Activated CD4-positive, alpha-beta T cell treated with anti-CD3 and anti-CD28 coated beads, Interleukin-2, amount 50 U/mL, for 4 hours (primary cell): ENCODE measurements at regions not wholly inside any gene's neighbourhood (a gene's known extent, or its start where the extent isn't known, plus 50 kb on each side); places are given as distances from the start of the nearest gene placed in this dataset.

Source experiments
- DNase-seq, 2 experiments: peaks; one replicate each; pipeline ENCODE4 v3.0.0-alpha.2; 2020

- DNase-seq: no peak
Measured at GRCh38 chr1:98104289-98104688, 183.5 kb upstream of the DPYD start.

- DNase-seq: no peak
Measured at GRCh38 chr1:98103617-98104285, 182.9 kb upstream of the DPYD start.

- no peak for DNase-seq
Measured at GRCh38 chr1:98102345-98103030, 181.7 kb upstream of the DPYD start.

- no peak for DNase-seq
Measured at GRCh38 chr1:98101364-98101763, 180.5 kb upstream of the DPYD start.

GRCh38 chr1:98099501-98099900, 178.7 kb upstream of the DPYD start:
- DNase-seq: no peak

- no peak for DNase-seq
Measured at GRCh38 chr1:98098473-98098872, 177.6 kb upstream of the DPYD start.

GRCh38 chr1:98090351-98090750, 169.5 kb upstream of the DPYD start:
- no peak for DNase-seq

GRCh38 chr1:98088381-98088780, 167.5 kb upstream of the DPYD start:
- no peak for DNase-seq

- DNase-seq: no peak
Measured at GRCh38 chr1:98086796-98087441, 166.1 kb upstream of the DPYD start.

- DNase-seq: no peak
Measured at GRCh38 chr1:98086156-98086555, 165.3 kb upstream of the DPYD start.

GRCh38 chr1:98084188-98084587, 163.4 kb upstream of the DPYD start:
- no peak for DNase-seq

- no peak for DNase-seq
Measured at GRCh38 chr1:98081944-98082343, 161.1 kb upstream of the DPYD start.

GRCh38 chr1:98078596-98078995, 157.8 kb upstream of the DPYD start:
- no peak for DNase-seq

- DNase-seq: no peak
Measured at GRCh38 chr1:98077691-98078090, 156.9 kb upstream of the DPYD start.

GRCh38 chr1:98075626-98076025, 154.8 kb upstream of the DPYD start:
- no peak for DNase-seq

- no peak for DNase-seq
Measured at GRCh38 chr1:98073823-98074222, 153.0 kb upstream of the DPYD start.

- no peak for DNase-seq
Measured at GRCh38 chr1:98073106-98073505, 152.3 kb upstream of the DPYD start.

GRCh38 chr1:98072047-98072446, 151.2 kb upstream of the DPYD start:
- DNase-seq: no peak

GRCh38 chr1:98068016-98068415, 147.2 kb upstream of the DPYD start:
- DNase-seq: no peak

- DNase-seq: no peak
Measured at GRCh38 chr1:98066911-98067310, 146.1 kb upstream of the DPYD start.

GRCh38 chr1:98059620-98060019, 138.8 kb upstream of the DPYD start:
- no peak for DNase-seq

- no peak for DNase-seq
Measured at GRCh38 chr1:98058676-98059075, 137.8 kb upstream of the DPYD start.

GRCh38 chr1:98057236-98057910, 136.5 kb upstream of the DPYD start:
- no peak for DNase-seq

- DNase-seq: no peak
Measured at GRCh38 chr1:98056781-98057180, 135.9 kb upstream of the DPYD start.
